GM12891 (cell line): ENCODE measurements at regions not wholly inside any gene's neighbourhood (a gene's known extent, or its start where the extent isn't known, plus 50 kb on each side); places are given as distances from the start of the nearest gene placed in this dataset.

ENCODE experiments used
- POLR2A ChIP-seq: IDR thresholded peaks from 2 replicates; pipeline ENCODE4 v1.6.1; 2011; ENCODE audit warnings: low read depth, low read length, control low read depth
- POLR2AphosphoS5 ChIP-seq: IDR thresholded peaks from 2 replicates; pipeline ENCODE4 v1.6.1; 2011; ENCODE audit warnings: low read depth, low read length, control low read depth
- TAF1 ChIP-seq: IDR thresholded peaks from 2 replicates; pipeline ENCODE4 v1.6.1; 2011; ENCODE audit warnings: low read depth, low read length, control low read depth

DNA sequence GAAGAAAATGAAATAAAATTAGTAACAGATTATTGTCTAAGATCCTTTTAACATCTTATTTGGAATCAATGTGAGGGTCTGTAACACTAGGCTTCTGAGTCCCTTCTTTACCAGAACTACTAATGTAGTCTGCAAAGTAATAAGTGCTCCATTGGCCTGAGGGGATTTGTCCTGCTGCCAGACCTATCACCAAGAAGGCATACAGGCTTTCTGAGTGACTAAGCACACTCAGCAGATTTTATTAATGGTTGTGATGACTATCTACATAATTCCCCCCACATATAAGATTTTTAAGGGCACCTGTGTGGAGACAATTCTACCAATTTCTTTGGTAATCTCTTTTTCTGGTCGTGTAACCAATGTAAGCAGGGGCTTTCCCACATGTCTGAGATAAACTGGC is 365.0 kb upstream of the FAT3 start:
- TF ChIP-seq POLR2AphosphoS5 (no peak), POLR2A (no peak), TAF1 (no peak)
